BLaER1 treated with 17β-estradiol and CSF1 and Interleukin-3, amounts not matched to agents 10 nM and 100 nM (cell line): ENCODE measurements at regions not wholly inside any gene's neighbourhood (a gene's known extent, or its start where the extent isn't known, plus 50 kb on each side); places are given as distances from the start of the nearest gene placed in this dataset.

Source experiments
- H3K27ac ChIP-seq, 11 experiments: shearing (Covaris generic); formaldehyde crosslinking; 2 replicates each; pipeline ENCODE4 v1.8.1; 2022
- H3K27me3 ChIP-seq, 11 experiments: shearing (Covaris generic); formaldehyde crosslinking; 2 replicates each; pipeline ENCODE4 v1.8.1; 2022
- H3K36me3 ChIP-seq, 11 experiments: shearing (Covaris generic); formaldehyde crosslinking; 2 replicates each; pipeline ENCODE4 v1.8.1; 2022
- H3K4me1 ChIP-seq, 10 experiments: shearing (Covaris generic); formaldehyde crosslinking; 2 replicates each; pipeline ENCODE4 v1.8.1; 2022
- H3K4me2 ChIP-seq, 11 experiments: shearing (Covaris generic); formaldehyde crosslinking; 2 replicates each; pipeline ENCODE4 v1.8.1; 2022
- H3K4me3 ChIP-seq, 10 experiments: shearing (Covaris generic); formaldehyde crosslinking; 2 replicates each; pipeline ENCODE4 v1.8.1; 2022
- H3K9ac ChIP-seq, 11 experiments: shearing (Covaris generic); formaldehyde crosslinking; 2 replicates each; pipeline ENCODE4 v1.8.1; 2022
- H3K9me3 ChIP-seq, 11 experiments: shearing (Covaris generic); formaldehyde crosslinking; replicated peaks in 1 of 11; 2 replicates each; pipeline ENCODE4 v1.8.1; 2022
- H4K20me1 ChIP-seq, 11 experiments: shearing (Covaris generic); formaldehyde crosslinking; 2 replicates each; pipeline ENCODE4 v1.8.1; 2022
- Cebpa-rat ChIP-seq, 11 experiments: shearing (Covaris generic); IDR thresholded peaks; 2 replicates each; pipeline ENCODE4 v1.8.1; 2022

DNA sequence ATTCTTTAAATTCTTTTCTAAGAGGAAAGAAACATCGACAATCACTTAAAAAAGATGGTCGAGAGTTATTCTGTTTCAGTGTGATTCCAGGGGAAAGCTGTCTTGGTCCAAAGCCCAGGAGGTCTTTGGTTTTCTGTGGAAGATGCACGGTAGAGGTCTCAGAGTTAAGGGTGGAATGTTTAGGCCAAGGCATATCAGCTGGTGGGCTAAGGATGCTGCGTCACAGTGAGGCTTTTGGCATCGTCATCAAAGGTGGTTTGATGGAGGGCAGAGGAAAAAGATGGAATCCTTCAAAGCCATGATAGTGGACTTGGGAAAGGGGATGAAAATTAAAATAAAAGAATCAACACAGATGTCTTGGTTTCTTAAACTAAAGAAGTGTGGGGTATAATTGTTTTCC lies 137.3 kb upstream of the ANKH start:
- peak overlapping the region in 4 of 11 experiments; percentile 1 to 43 (median 32); a peak in 2 of 22 replicates for H3K4me2 ChIP-seq
- H3K4me3 ChIP-seq = no peak overlapping the region
- no peaks in the 10 kb centered on the region for H3K27me3 ChIP-seq
- H3K36me3 ChIP-seq = no peaks in the 10 kb centered on the region
- no peak for TF ChIP-seq Cebpa-rat (IDR thresholded peaks at IDR 0.05)
- peaks cover 0 to 15% (median 6%) of the 10 kb centered on the region in 10 experiments; a peak in 10 of 20 replicates for H3K4me1 ChIP-seq
- no peaks in the 10 kb centered on the region for H3K9me3 ChIP-seq
- H3K27ac ChIP-seq = no peak overlapping the region
- no peaks in the 10 kb centered on the region for H4K20me1 ChIP-seq
- no peak overlapping the region for H3K9ac ChIP-seq

DNA sequence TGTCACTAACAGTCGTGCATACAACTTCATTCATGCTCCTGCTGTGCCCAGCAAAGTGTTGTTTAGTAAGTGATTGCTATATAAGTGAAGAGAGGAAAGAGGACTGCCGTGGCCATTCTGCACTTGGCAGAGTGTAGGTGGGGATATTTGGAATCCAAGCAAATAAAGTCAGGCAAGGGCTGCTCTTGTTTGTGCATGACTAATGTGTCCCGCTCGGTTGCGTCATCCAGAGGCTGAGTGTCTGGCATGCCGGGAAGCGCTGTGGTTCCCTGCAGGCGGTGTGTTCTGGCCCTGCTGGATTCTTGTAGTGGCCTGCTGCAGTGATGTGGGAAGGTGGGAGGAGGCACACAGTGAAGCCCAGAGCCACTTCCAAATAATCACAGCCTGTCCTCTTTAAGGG lies 136.9 kb upstream of the ANKH start:
- Histone ChIP-seq H3K4me3 (no peak overlapping the region), H3K4me2 (peak overlapping the region in 4 of 11 experiments; percentile 21 to 43 (median 32); a peak in 6 of 22 replicates), H4K20me1 (no peaks in the 10 kb centered on the region), H3K27me3 (no peaks in the 10 kb centered on the region), H3K9me3 (no peaks in the 10 kb centered on the region), H3K4me1 (peaks cover 0 to 19% (median 6%) of the 10 kb centered on the region in 10 experiments; a peak in 11 of 20 replicates), H3K9ac (no peak overlapping the region), H3K27ac (no peak overlapping the region), H3K36me3 (no peaks in the 10 kb centered on the region)
- TF ChIP-seq Cebpa-rat (IDR thresholded peaks at IDR 0.05) = no peak

DNA sequence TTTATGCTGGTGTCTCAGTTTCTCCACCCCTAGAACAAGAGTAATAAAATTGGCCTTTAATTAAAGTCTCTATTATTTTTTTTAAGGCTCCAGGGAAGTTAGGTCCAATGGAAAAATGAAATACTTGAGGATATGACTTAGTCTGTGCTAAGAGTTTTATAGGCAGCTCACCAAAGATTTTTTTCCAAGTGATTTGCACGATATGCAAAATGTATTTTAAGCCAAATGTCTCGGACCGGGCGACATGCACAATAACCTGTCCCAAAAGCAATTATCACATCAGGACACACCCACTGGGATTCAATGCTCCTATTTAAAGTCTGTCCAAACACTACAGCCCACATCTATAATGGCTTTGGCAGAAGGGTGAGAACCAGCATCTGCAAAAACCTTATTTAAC lies 136.1 kb upstream of the ANKH start:
- H3K9ac ChIP-seq = no peak overlapping the region
- no peaks in the 10 kb centered on the region for H3K36me3 ChIP-seq
- H3K27me3 ChIP-seq = no peaks in the 10 kb centered on the region
- H3K27ac ChIP-seq = no peak overlapping the region
- no peaks in the 10 kb centered on the region for H4K20me1 ChIP-seq
- H3K9me3 ChIP-seq = no peaks in the 10 kb centered on the region
- H3K4me2 ChIP-seq = no peak overlapping the region
- peaks cover 2 to 27% (median 10%) of the 10 kb centered on the region in 10 experiments; a peak in 17 of 20 replicates for H3K4me1 ChIP-seq
- H3K4me3 ChIP-seq = no peak overlapping the region
- TF ChIP-seq Cebpa-rat (IDR thresholded peaks at IDR 0.05) = no peak

DNA sequence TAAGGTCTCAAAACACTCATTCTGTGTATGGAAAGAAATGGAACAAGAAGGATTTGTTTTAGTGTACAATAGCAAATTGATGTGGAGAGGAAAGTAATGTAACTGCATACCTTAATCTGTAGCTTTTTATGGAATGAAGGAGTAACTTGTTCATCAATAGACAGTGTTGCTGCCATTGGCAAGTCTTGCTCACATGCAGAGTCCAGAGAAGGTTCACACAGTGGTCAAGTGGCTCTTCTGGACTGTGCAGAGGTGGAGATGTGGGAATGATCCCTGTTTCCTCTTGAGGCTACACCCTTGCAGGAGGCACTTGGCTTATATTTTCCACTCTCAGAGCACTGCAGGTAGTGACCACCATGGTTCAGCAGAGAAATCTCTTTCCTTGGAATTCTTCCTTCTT lies 132.9 kb upstream of the ANKH start:
- Histone ChIP-seq H3K9me3 (no peaks in the 10 kb centered on the region), H3K4me1 (peaks cover 15 to 54% (median 37%) of the 10 kb centered on the region in 10 experiments), H3K4me3 (no peak overlapping the region), H3K36me3 (no peaks in the 10 kb centered on the region), H3K27me3 (no peaks in the 10 kb centered on the region), H3K9ac (no peak overlapping the region), H4K20me1 (no peaks in the 10 kb centered on the region), H3K27ac (no peak overlapping the region), H3K4me2 (no peak overlapping the region)
- no peak for TF ChIP-seq Cebpa-rat (IDR thresholded peaks at IDR 0.05)

GRCh38 chr5:15003511-15003920 lies 131.9 kb upstream of the ANKH start:
- Histone ChIP-seq H3K4me2 (peak overlapping the region in 1 of 11 experiments; percentile 17; a peak in 1 of 22 replicates), H3K36me3 (no peaks in the 10 kb centered on the region), H3K4me3 (no peak overlapping the region), H3K27ac (no peak overlapping the region), H3K4me1 (peaks cover 9 to 54% (median 42%) of the 10 kb centered on the region in 10 experiments), H4K20me1 (no peaks in the 10 kb centered on the region), H3K27me3 (no peaks in the 10 kb centered on the region), H3K9me3 (peaks cover 0 to 4% (median 0%) of the 10 kb centered on the region in 11 experiments; a peak in 6 of 22 replicates), H3K9ac (no peak overlapping the region)
- no peak for TF ChIP-seq Cebpa-rat (IDR thresholded peaks at IDR 0.05)

DNA sequence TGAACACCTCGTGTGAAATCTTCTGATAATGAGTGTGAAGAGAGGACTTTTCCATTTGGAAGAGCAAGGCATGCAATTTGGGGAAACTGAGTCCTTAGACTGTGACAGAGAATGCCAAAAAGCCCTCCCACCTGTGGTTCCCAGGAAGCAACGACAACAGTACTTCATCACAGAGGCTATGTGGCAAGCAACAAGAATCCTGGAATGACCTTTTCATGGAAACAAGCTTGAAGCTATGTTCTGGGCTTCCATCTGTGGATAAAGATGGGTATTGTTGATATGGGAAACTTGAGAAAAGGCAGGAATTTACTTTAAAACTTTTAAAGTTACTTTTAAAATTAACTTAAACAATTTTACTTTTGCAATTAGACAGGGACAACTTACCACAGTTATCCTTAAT lies 131.2 kb upstream of the ANKH start:
- H3K9me3 ChIP-seq = peaks cover 0 to 11% (median 5%) of the 10 kb centered on the region in 11 experiments; a peak in 10 of 22 replicates
- no peak for TF ChIP-seq Cebpa-rat (IDR thresholded peaks at IDR 0.05)
- H3K4me2 ChIP-seq = peak overlapping the region in 7 of 11 experiments; percentile 45 to 84 (median 65); a peak in 13 of 22 replicates
- peaks cover 9 to 59% (median 49%) of the 10 kb centered on the region in 10 experiments for H3K4me1 ChIP-seq
- no peaks in the 10 kb centered on the region for H3K27me3 ChIP-seq
- peak overlapping the region in 5 of 11 experiments; percentile 19 to 60 (median 28); a peak in 6 of 22 replicates for H3K27ac ChIP-seq
- H3K36me3 ChIP-seq = no peaks in the 10 kb centered on the region
- H4K20me1 ChIP-seq = no peaks in the 10 kb centered on the region
- peak overlapping the region in 1 of 11 experiments; percentile 28; a peak in 1 of 22 replicates for H3K9ac ChIP-seq
- H3K4me3 ChIP-seq = no peak overlapping the region

- Histone ChIP-seq H3K4me1 (peaks cover 9 to 65% (median 55%) of the 10 kb centered on the region in 10 experiments), H3K27me3 (no peaks in the 10 kb centered on the region), H3K27ac (peak overlapping the region in 7 of 11 experiments; percentile 19 to 60 (median 55); a peak in 7 of 22 replicates), H3K4me2 (peak overlapping the region in 8 of 11 experiments; percentile 3 to 84 (median 66); a peak in 16 of 22 replicates), H3K4me3 (no peak overlapping the region), H3K9ac (no peak overlapping the region), H3K9me3 (peaks cover 0 to 14% (median 9%) of the 10 kb centered on the region in 11 experiments; a peak in 10 of 22 replicates), H3K36me3 (no peaks in the 10 kb centered on the region), H4K20me1 (no peaks in the 10 kb centered on the region)
- peak in 5 of 11 experiments; percentile 14 to 66 (median 37); a peak in 3 of 22 replicates for TF ChIP-seq Cebpa-rat (IDR thresholded peaks at IDR 0.05)
Measured at GRCh38 chr5:15002173-15002572, 130.6 kb upstream of the ANKH start.

DNA sequence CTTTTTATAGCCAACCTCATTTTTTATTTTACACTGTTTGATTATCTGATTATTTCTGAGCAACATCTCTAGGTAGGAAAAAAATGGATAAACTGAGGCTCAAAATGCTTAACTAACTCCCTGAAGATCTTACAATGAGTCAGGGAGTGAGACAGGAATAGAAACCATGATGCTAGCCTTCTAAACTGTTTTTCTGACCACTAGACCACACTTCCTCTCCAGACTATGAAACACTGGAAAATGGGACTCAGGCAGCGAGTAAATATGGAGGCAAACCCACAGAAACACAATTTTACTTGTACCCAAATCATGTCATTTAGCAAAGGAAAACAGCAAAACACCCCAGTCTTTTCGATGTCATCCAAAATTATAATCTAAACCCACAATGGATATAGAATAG lies 129.9 kb upstream of the ANKH start:
- Histone ChIP-seq H3K4me3 (no peak overlapping the region), H3K9me3 (peaks cover 0 to 14% (median 9%) of the 10 kb centered on the region in 11 experiments; a peak in 10 of 22 replicates), H3K36me3 (no peaks in the 10 kb centered on the region), H3K27me3 (no peaks in the 10 kb centered on the region), H3K4me1 (peaks cover 9 to 72% (median 62%) of the 10 kb centered on the region in 10 experiments), H3K4me2 (peak overlapping the region; percentile 44 to 84 (median 65)), H3K27ac (peak overlapping the region in 10 of 11 experiments; percentile 6 to 60 (median 54); a peak in 16 of 22 replicates), H4K20me1 (no peaks in the 10 kb centered on the region), H3K9ac (no peak overlapping the region)
- no peak for TF ChIP-seq Cebpa-rat (IDR thresholded peaks at IDR 0.05)

- Histone ChIP-seq H4K20me1 (no peaks in the 10 kb centered on the region), H3K4me1 (peaks cover 9 to 86% (median 63%) of the 10 kb centered on the region in 10 experiments), H3K9me3 (peaks cover 0 to 14% (median 9%) of the 10 kb centered on the region in 11 experiments; a peak in 10 of 22 replicates), H3K4me2 (peak overlapping the region in 7 of 11 experiments; percentile 41 to 86 (median 67); a peak in 13 of 22 replicates), H3K36me3 (no peaks in the 10 kb centered on the region), H3K9ac (0 out of 22 replicates have a peak overlapping the region, but pooled peaks of 1 of the 11 experiments have one; percentile 1), H3K27ac (peak overlapping the region in 7 of 11 experiments; percentile 6 to 71 (median 49); a peak in 11 of 22 replicates), H3K4me3 (no peak overlapping the region), H3K27me3 (no peaks in the 10 kb centered on the region)
- no peak for TF ChIP-seq Cebpa-rat (IDR thresholded peaks at IDR 0.05)
Measured at GRCh38 chr5:14998491-14998890, 126.9 kb upstream of the ANKH start.
